NCI-H446 (cell line): ENCODE measurements at regions not wholly inside any gene's neighbourhood (a gene's known extent, or its start where the extent isn't known, plus 50 kb on each side); places are given as distances from the start of the nearest gene placed in this dataset.

ENCODE experiments used
- DNase-seq, 2 experiments: peaks; one replicate each; lab custom pipeline; 2025; lab: John Stamatoyannopoulos, UW

GRCh38 chr16:35506018-35506897 is 2046.8 kb downstream of the TP53TG3F start:
- DNase-seq: no peak

GRCh38 chr16:35506898-35507194 is 2047.4 kb downstream of the TP53TG3F start:
- no peak for DNase-seq

- no peak for DNase-seq
Observed at GRCh38 chr16:35510701-35511100, 2051.3 kb downstream of the TP53TG3F start.

GRCh38 chr16:35516551-35516950 is 2057.1 kb downstream of the TP53TG3F start:
- DNase-seq: no peak

- DNase-seq: no peak
Observed at GRCh38 chr16:35516971-35517370, 2057.6 kb downstream of the TP53TG3F start.

GRCh38 chr16:35523991-35524390 is 2064.6 kb downstream of the TP53TG3F start:
- no peak for DNase-seq

GRCh38 chr16:35525979-35526590 is 2066.7 kb downstream of the TP53TG3F start:
- no peak for DNase-seq

GRCh38 chr16:35532576-35532975 is 2073.2 kb downstream of the TP53TG3F start:
- DNase-seq: no peak

GRCh38 chr16:35533683-35534082 is 2074.3 kb downstream of the TP53TG3F start:
- no peak for DNase-seq

GRCh38 chr16:35543486-35543885 is 2084.1 kb downstream of the TP53TG3F start:
- no peak for DNase-seq

GRCh38 chr16:35552763-35553162 is 2093.4 kb downstream of the TP53TG3F start:
- no peak for DNase-seq

GRCh38 chr16:35557731-35558130 is 2098.3 kb downstream of the TP53TG3F start:
- no peak for DNase-seq

GRCh38 chr16:35559911-35560636 is 2100.7 kb downstream of the TP53TG3F start:
- no peak for DNase-seq

- DNase-seq: no peak
Observed at GRCh38 chr16:35560637-35560984, 2101.2 kb downstream of the TP53TG3F start.

- no peak for DNase-seq
Observed at GRCh38 chr16:35561346-35561745, 2101.9 kb downstream of the TP53TG3F start.

- no peak for DNase-seq
Observed at GRCh38 chr16:35562471-35562870, 2103.1 kb downstream of the TP53TG3F start.

- DNase-seq: no peak
Observed at GRCh38 chr16:35562919-35563318, 2103.5 kb downstream of the TP53TG3F start.

- DNase-seq: no peak
Observed at GRCh38 chr16:35564148-35564547, 2104.7 kb downstream of the TP53TG3F start.

GRCh38 chr16:35564889-35565288 is 2105.5 kb downstream of the TP53TG3F start:
- DNase-seq: no peak

GRCh38 chr16:35565626-35566025 is 2106.2 kb downstream of the TP53TG3F start:
- no peak for DNase-seq

GRCh38 chr16:35569413-35569812 is 2110.0 kb downstream of the TP53TG3F start:
- DNase-seq: no peak

GRCh38 chr16:35570946-35571345 is 2111.5 kb downstream of the TP53TG3F start:
- DNase-seq: no peak

- DNase-seq: no peak
Observed at GRCh38 chr16:35572186-35572585, 2112.8 kb downstream of the TP53TG3F start.
